H1 (cell line): ENCODE measurements at regions not wholly inside any gene's neighbourhood (a gene's known extent, or its start where the extent isn't known, plus 50 kb on each side); places are given as distances from the start of the nearest gene placed in this dataset.
"Not testable (repeated sequence)": the region's sequence is repeated elsewhere in the genome, so short reads cannot be mapped to it uniquely, and the experiment has no call there.

Source experiments
- CTCF ChIA-PET: fragments of 300-600 bp; sonication (Branson Sonifier 250); formaldehyde crosslinking; loops from one replicate; lab custom pipeline; 2021; ENCODE audit not compliant: partially characterized antibody; lab: Charles Lee
- POLR2A ChIA-PET: fragments of 300-600 bp; sonication (Branson Sonifier 250); formaldehyde crosslinking; loops from one replicate; lab custom pipeline; 2021; ENCODE audit warnings: inconsistent platforms; ENCODE audit not compliant: partially characterized antibody; lab: Charles Lee
- DNase-seq, 2 experiments: peaks; one replicate each; pipeline versions ENCODE4 v3.0.0 to v3.0.0-alpha.2; 2010 to 2022; ENCODE audit warnings: low spot score in 2 of 2, low read depth in 1 of 2, mixed read lengths in 1 of 2
- FAIRE-seq: peaks from 2 replicates; lab custom pipeline; 2011; peaks lifted over from hg19 to GRCh38; lab: Jason Lieb, UNC
- H2AFZ ChIP-seq: 2 replicates; pipeline ENCODE4 v1.8.1; 2012; ENCODE audit warnings: low read length, inconsistent platforms
- H2AK5ac ChIP-seq: 2 replicates; pipeline ENCODE4 v1.6.1; 2013; ENCODE audit warnings: low read depth, low read length
- H2BK120ac ChIP-seq: replicated peaks from 2 replicates; pipeline ENCODE3; 2013; ENCODE audit warnings: low read depth, low read length, inconsistent platforms
- H2BK12ac ChIP-seq: 2 replicates; pipeline ENCODE4 v1.6.1; 2013; ENCODE audit warnings: low read depth, low read length
- H2BK15ac ChIP-seq: 2 replicates; pipeline ENCODE4 v1.6.1; 2013; ENCODE audit warnings: low read length
- H2BK20ac ChIP-seq: 2 replicates; pipeline ENCODE4 v1.6.1; 2013; ENCODE audit warnings: low read length
- H2BK5ac ChIP-seq: 2 replicates; pipeline ENCODE4 v1.6.1; 2013; ENCODE audit warnings: low read depth, low read length
- H3K14ac ChIP-seq: 2 replicates; pipeline ENCODE4 v1.6.1; 2013; ENCODE audit warnings: inconsistent platforms; ENCODE audit not compliant: insufficient read length
- H3K18ac ChIP-seq: 2 replicates; pipeline ENCODE4 v1.6.1; 2013; ENCODE audit warnings: low read length; ENCODE audit errors: extremely low read depth
- H3K23ac ChIP-seq: 2 replicates; pipeline ENCODE4 v1.6.1; 2013; ENCODE audit warnings: inconsistent platforms; ENCODE audit not compliant: insufficient read length
- H3K23me2 ChIP-seq: 2 replicates; pipeline ENCODE4 v1.6.1; 2013; ENCODE audit warnings: low read depth, low read length
- H3K27ac ChIP-seq: 2 replicates; pipeline ENCODE4 v1.6.1; 2011; ENCODE audit warnings: low read depth, low read length, inconsistent platforms
- H3K27me3 ChIP-seq, 4 experiments: replicated peaks in 1 of 4; 1 replicate in 1 of 4; 2 replicates in 3 of 4; pipeline versions ENCODE4 v1.6.1 to v1.8.1; 2011 to 2013; ENCODE audit warnings: low read length in 3 of 4, mild to moderate bottlenecking in 3 of 4, inconsistent platforms in 2 of 4, mixed read lengths in 2 of 4, moderate library complexity in 1 of 4; ENCODE audit not compliant: control insufficient read depth in 3 of 4, insufficient read depth in 3 of 4; ENCODE audit errors: extremely low read depth in 1 of 4
- H3K36me3 ChIP-seq, 4 experiments: 2 replicates each; pipeline versions ENCODE4 v1.6.1 to v1.8.1; 2011 to 2013; ENCODE audit warnings: mild to moderate bottlenecking in 4 of 4, low read length in 3 of 4, moderate library complexity in 2 of 4, control low read depth in 1 of 4, inconsistent platforms in 1 of 4; ENCODE audit not compliant: insufficient read depth in 4 of 4, control insufficient read depth in 2 of 4
- H3K4ac ChIP-seq: replicated peaks from 2 replicates; pipeline ENCODE3; 2013; ENCODE audit warnings: low read length, low read depth, mixed read lengths, inconsistent platforms; ENCODE audit not compliant: insufficient read length
- H3K4me1 ChIP-seq, 4 experiments: replicated peaks in 1 of 4; 1 replicate in 1 of 4; 2 replicates in 3 of 4; pipeline versions ENCODE4 v1.6.1 to v1.8.1; 2011 to 2013; ENCODE audit warnings: low read length in 3 of 4, inconsistent platforms in 2 of 4, mixed read lengths in 1 of 4; ENCODE audit not compliant: insufficient read depth in 4 of 4, control insufficient read depth in 3 of 4
- H3K4me2 ChIP-seq, 2 experiments: 2 replicates each; pipeline versions ENCODE4 v1.6.1 to v1.8.1; 2011 to 2013; ENCODE audit warnings: low read depth in 2 of 2, low read length in 2 of 2, control low read depth in 1 of 2, inconsistent platforms in 1 of 2, mild to moderate bottlenecking in 1 of 2; ENCODE audit not compliant: insufficient read depth in 1 of 2
- H3K4me3 ChIP-seq, 4 experiments: fragments of 200-600, 300-600 bp in 1 of 4; sonication (generic), shearing (Covaris generic), sonication (Bioruptor Twin) in 1 of 4; 2 replicates each; pipeline versions ENCODE4 v1.5.1 to v1.8.1; 2011 to 2016; ENCODE audit warnings: low read length in 4 of 4, low read depth in 3 of 4, control low read depth in 2 of 4, inconsistent platforms in 2 of 4, mild to moderate bottlenecking in 2 of 4, mixed read lengths in 1 of 4, moderate library complexity in 1 of 4; ENCODE audit not compliant: insufficient read depth in 2 of 4; ENCODE audit errors: extremely low read depth in 1 of 4
- H3K56ac ChIP-seq: replicated peaks from 2 replicates; pipeline ENCODE3; 2013; ENCODE audit warnings: low read depth, mild to moderate bottlenecking, mixed read lengths, low read length, inconsistent platforms; ENCODE audit not compliant: insufficient read length
- H3K79me1 ChIP-seq: 2 replicates; pipeline ENCODE4 v1.6.1; 2013; ENCODE audit warnings: low read depth, low read length, control low read depth
- H3K79me2 ChIP-seq, 2 experiments: 2 replicates each; pipeline versions ENCODE4 v1.6.1 to v1.8.1; 2012 to 2013; ENCODE audit warnings: low read length in 2 of 2, mild to moderate bottlenecking in 2 of 2, inconsistent platforms in 1 of 2; ENCODE audit not compliant: insufficient read depth in 2 of 2, control insufficient read depth in 1 of 2
- H3K9ac ChIP-seq, 4 experiments: replicated peaks in 1 of 4; 1 replicate in 1 of 4; 2 replicates in 3 of 4; pipeline versions ENCODE4 v1.6.1 to v1.8.1; 2011 to 2013; ENCODE audit warnings: low read depth in 3 of 4, low read length in 3 of 4, control low read depth in 2 of 4, mild to moderate bottlenecking in 2 of 4, moderate library complexity in 2 of 4, inconsistent platforms in 1 of 4; ENCODE audit errors: extremely low read depth in 1 of 4
- H3K9me3 ChIP-seq, 2 experiments: 2 replicates each; pipeline versions ENCODE4 v1.6.1 to v1.8.1; 2012 to 2013; ENCODE audit warnings: mild to moderate bottlenecking in 2 of 2, moderate library complexity in 2 of 2, control low read depth in 1 of 2, inconsistent platforms in 1 of 2, low read depth in 1 of 2, low read length in 1 of 2, mixed read lengths in 1 of 2; ENCODE audit not compliant: insufficient read depth in 2 of 2
- H4K20me1 ChIP-seq, 2 experiments: replicated peaks in 1 of 2; 2 replicates each; pipeline versions ENCODE3 to v1.8.1; 2011 to 2013; ENCODE audit warnings: inconsistent platforms in 2 of 2, low read length in 2 of 2, mild to moderate bottlenecking in 1 of 2; ENCODE audit not compliant: insufficient read depth in 2 of 2, control insufficient read depth in 1 of 2
- H4K5ac ChIP-seq: 2 replicates; pipeline ENCODE4 v1.6.1; 2013; ENCODE audit warnings: low read length, low read depth, mixed read lengths, inconsistent platforms; ENCODE audit not compliant: insufficient read length
- H4K8ac ChIP-seq: 2 replicates; pipeline ENCODE4 v1.8.0; 2013; ENCODE audit warnings: mild to moderate bottlenecking, moderate library complexity, low read length, inconsistent platforms; ENCODE audit not compliant: insufficient read depth; ENCODE audit errors: extremely low read depth
- H4K91ac ChIP-seq: replicated peaks from 2 replicates; pipeline ENCODE3; 2013; ENCODE audit warnings: low read length, mixed read lengths, inconsistent platforms; ENCODE audit not compliant: insufficient read length
- WGBS, 2 experiments: shearing (Covaris generic) in 1 of 2; methylation state at CpG; one replicate each; pipeline versions ENCODE4 v1.1.6 to v1.1.7; 2013 to 2015; ENCODE audit warnings: low lambda C conversion rate in 2 of 2, mixed read lengths in 2 of 2, inconsistent platforms in 1 of 2, low coverage in 1 of 2, missing lambda C conversion rate in 1 of 2; ENCODE audit not compliant: insufficient replicate concordance in 2 of 2, insufficient coverage in 1 of 2, insufficient read length in 1 of 2; ENCODE audit errors: extremely low coverage in 1 of 2, missing lambda C conversion rate in 1 of 2; 5-methylcytosine and 5-hydroxymethylcytosine counted together

- H3K4ac ChIP-seq, H3K79me1 ChIP-seq, H4K91ac ChIP-seq, H3K18ac ChIP-seq, H3K9me3 ChIP-seq, H4K5ac ChIP-seq, H2BK5ac ChIP-seq, H3K79me2 ChIP-seq, H2BK20ac ChIP-seq, H3K9ac ChIP-seq, H2BK12ac ChIP-seq, H3K27ac ChIP-seq, H3K4me1 ChIP-seq, H3K27me3 ChIP-seq, H3K36me3 ChIP-seq, H2BK15ac ChIP-seq, FAIRE-seq, DNase-seq, H4K20me1 ChIP-seq, H2AFZ ChIP-seq, H3K14ac ChIP-seq, H3K4me2 ChIP-seq, H3K23me2 ChIP-seq, H3K4me3 ChIP-seq, H4K8ac ChIP-seq, H2AK5ac ChIP-seq, H3K23ac ChIP-seq, H3K56ac ChIP-seq, H2BK120ac ChIP-seq, POLR2A ChIA-PET: not testable (repeated sequence)
- CTCF ChIA-PET: interaction anchor here (1.8 kb wide), 1 partner anchor 25 kb away, joined by 4 read pairs; no protein-coding TSS in a partner anchor
- WGBS, 2 experiments: 95% methylated on average over 3 of the region's 3 CpGs; no CpG with 5 or more reads in 1 of the 2 experiments
These were observed 185.4 kb downstream of the PSMG1 start for GRCh38 chr21:38997843-38998175.
